Parathyroid adenoma (tissue), 2 donors: ENCODE measurements at regions not wholly inside any gene's neighbourhood (a gene's known extent, or its start where the extent isn't known, plus 50 kb on each side); places are given as distances from the start of the nearest gene placed in this dataset.

Source experiments
- H2AFZ ChIP-seq: fragments of 300-600 bp; sonication (generic); one replicate; pipeline ENCODE4 v1.7.0; 2017; ENCODE audit warnings: antibody characterized with exemption, mild to moderate bottlenecking
- H3K27ac ChIP-seq: fragments of 300-600 bp; sonication (generic); one replicate; pipeline ENCODE4 v1.7.0; 2017
- H3K27me3 ChIP-seq: fragments of 300-600 bp; sonication (generic); one replicate; pipeline ENCODE4 v1.7.0; 2017; ENCODE audit warnings: low read length; ENCODE audit not compliant: control insufficient read depth, insufficient read depth
- H3K36me3 ChIP-seq: fragments of 300-600 bp; sonication (generic); one replicate; pipeline ENCODE4 v1.7.0; 2017; ENCODE audit warnings: low read length; ENCODE audit not compliant: control insufficient read depth, insufficient read depth
- H3K4me1 ChIP-seq: fragments of 300-600 bp; sonication (generic); one replicate; pipeline ENCODE4 v1.7.0; 2017; ENCODE audit warnings: control low read depth
- H3K4me2 ChIP-seq: fragments of 300-600 bp; sonication (generic); one replicate; pipeline ENCODE4 v1.7.0; 2017; ENCODE audit warnings: low read length
- H3K4me3 ChIP-seq: fragments of 300-600 bp; sonication (generic); one replicate; pipeline ENCODE4 v1.7.0; 2017; ENCODE audit warnings: low read depth, low read length
- H3K79me2 ChIP-seq: fragments of 300-600 bp; sonication (generic); one replicate; pipeline ENCODE4 v1.7.0; 2017; ENCODE audit warnings: control low read depth
- H3K9ac ChIP-seq: fragments of 300-600 bp; sonication (generic); one replicate; pipeline ENCODE4 v1.7.0; 2017; ENCODE audit warnings: mild to moderate bottlenecking
- H3K9me3 ChIP-seq: fragments of 300-600 bp; sonication (generic); one replicate; pipeline ENCODE4 v1.7.0; 2017; ENCODE audit warnings: low read length; ENCODE audit not compliant: control insufficient read depth
- TF ChIP-seq, protein P1 (sequence below): fragments of 300-600 bp; sonication (generic); IDR thresholded peaks from one replicate; pipeline ENCODE4 v1.7.0; 2017; ENCODE audit warnings: antibody characterized with exemption, mild to moderate bottlenecking
- donor health status: primary hyperparathyroidism.

DNA sequence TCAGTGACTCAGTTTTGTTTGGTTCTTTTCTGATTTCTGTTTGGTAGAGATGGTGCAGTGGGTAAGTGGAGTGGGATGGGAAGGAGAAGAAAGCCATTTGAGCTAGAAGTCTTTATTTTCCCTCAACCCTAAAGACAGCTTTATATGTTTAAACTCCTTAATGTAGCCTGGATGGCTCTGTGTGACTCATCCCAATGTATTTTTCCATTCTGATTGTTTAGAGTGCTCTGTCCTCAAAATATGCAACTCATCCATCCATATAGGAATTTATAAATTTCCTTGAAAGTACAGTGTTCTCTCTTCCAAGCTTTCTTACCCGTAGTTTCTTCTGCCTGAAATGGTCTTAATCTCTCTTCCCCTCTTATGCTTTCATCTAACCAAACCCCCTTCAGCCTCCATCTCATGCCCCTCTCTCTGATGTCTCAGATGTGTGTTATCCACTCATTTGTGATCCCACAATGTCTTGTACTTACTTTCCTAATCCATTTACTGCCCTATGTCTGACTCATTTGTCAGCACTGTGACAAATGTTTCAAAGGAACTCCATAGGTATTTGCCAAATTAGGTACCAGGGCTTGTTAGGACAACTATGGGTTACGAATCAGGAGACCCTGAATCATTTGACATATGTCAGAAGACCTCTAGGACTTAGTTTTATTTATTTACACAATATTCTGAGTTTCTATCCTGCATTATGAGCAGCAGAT lies 217.5 kb upstream of the SGCD start:
- Histone ChIP-seq H3K4me2 (no peak overlapping the region), H3K9me3 (no peaks in the 10 kb centered on the region), H2AFZ (no peak overlapping the region), H3K27ac (no peak overlapping the region), H3K27me3 (no peaks in the 10 kb centered on the region), H3K4me3 (no peak overlapping the region), H3K36me3 (no peaks in the 10 kb centered on the region), H3K4me1 (peaks cover 2% of the 10 kb centered on the region), H3K79me2 (no peaks in the 10 kb centered on the region), H3K9ac (no peak overlapping the region)
- TF ChIP-seq, protein P1, sequence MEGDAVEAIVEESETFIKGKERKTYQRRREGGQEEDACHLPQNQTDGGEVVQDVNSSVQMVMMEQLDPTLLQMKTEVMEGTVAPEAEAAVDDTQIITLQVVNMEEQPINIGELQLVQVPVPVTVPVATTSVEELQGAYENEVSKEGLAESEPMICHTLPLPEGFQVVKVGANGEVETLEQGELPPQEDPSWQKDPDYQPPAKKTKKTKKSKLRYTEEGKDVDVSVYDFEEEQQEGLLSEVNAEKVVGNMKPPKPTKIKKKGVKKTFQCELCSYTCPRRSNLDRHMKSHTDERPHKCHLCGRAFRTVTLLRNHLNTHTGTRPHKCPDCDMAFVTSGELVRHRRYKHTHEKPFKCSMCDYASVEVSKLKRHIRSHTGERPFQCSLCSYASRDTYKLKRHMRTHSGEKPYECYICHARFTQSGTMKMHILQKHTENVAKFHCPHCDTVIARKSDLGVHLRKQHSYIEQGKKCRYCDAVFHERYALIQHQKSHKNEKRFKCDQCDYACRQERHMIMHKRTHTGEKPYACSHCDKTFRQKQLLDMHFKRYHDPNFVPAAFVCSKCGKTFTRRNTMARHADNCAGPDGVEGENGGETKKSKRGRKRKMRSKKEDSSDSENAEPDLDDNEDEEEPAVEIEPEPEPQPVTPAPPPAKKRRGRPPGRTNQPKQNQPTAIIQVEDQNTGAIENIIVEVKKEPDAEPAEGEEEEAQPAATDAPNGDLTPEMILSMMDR, result no peak

DNA sequence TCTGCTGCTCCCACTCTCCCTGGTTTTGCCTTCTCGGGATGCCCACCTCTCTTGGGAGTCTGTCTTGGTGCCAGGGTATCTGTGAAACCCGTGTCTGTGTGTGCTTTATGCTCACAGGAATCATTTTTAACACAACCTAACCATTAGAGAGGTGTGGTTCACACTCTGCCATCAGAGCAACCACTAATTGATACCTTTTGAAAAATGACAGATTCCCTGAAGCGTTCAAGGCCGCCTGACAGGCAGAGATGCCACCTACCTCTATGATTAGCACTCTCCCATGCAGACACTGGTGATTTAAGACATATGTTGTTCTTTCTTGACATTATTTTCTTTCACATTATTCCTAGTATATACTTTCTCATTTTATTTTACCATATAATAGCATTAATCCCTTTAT lies 207.3 kb upstream of the SGCD start:
- peaks cover 2% of the 10 kb centered on the region for H3K79me2 ChIP-seq
- no peak overlapping the region for H3K4me3 ChIP-seq
- H3K36me3 ChIP-seq, result no peaks in the 10 kb centered on the region
- H3K4me2 ChIP-seq, result no peak overlapping the region
- no peak overlapping the region for H3K27ac ChIP-seq
- no peaks in the 10 kb centered on the region for H3K27me3 ChIP-seq
- H3K9me3 ChIP-seq, result no peaks in the 10 kb centered on the region
- no peak overlapping the region for H3K9ac ChIP-seq
- TF ChIP-seq, protein P1, result no peak
- peaks cover 28% of the 10 kb centered on the region for H3K4me1 ChIP-seq
- H2AFZ ChIP-seq, result no peak overlapping the region

DNA sequence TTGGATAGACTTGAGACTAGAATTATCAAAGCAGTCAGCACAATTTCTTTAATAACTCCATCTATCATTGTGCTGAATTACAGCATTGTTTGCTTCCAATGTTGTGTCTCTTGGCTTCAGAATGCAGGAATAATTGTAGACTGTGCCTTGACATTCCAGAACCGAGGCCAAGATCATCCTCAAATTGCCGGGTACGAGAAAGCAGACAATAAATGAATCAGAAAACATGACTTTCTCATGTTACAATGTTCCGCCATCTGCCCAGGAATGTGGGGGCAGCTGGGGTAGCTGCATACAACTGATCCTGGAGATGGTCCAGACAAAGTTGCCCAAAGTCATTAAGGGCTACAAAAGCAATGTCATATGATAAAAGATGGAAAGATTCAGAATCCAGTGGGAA lies 206.2 kb upstream of the SGCD start:
- Histone ChIP-seq H3K79me2 (peaks cover 2% of the 10 kb centered on the region), H3K27me3 (no peaks in the 10 kb centered on the region), H3K9ac (no peak overlapping the region), H2AFZ (no peak overlapping the region), H3K4me2 (no peak overlapping the region), H3K4me1 (peaks cover 28% of the 10 kb centered on the region), H3K4me3 (no peak overlapping the region), H3K27ac (no peak overlapping the region), H3K9me3 (no peaks in the 10 kb centered on the region), H3K36me3 (no peaks in the 10 kb centered on the region)
- TF ChIP-seq, protein P1, result no peak

DNA sequence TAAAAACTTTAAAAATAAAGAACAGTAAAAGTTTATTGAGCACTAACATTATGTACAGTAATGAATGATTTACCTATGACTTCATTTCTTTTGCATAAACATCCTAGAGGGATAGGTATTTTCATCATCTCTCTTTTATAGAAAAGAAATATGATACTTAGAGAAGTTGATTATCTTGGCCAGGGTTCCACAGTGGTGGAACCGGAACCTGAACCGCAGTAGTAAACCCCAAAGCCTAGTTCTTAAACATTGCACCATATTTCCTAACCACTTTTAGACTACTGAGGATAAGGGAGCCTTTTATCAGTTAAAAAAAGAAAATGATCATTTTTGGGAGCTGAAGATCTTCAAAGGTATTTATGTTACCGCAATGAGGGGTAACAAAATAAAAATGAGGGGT lies 205.7 kb upstream of the SGCD start:
- H3K9me3 ChIP-seq, result no peaks in the 10 kb centered on the region
- H3K79me2 ChIP-seq, result peaks cover 2% of the 10 kb centered on the region
- no peaks in the 10 kb centered on the region for H3K27me3 ChIP-seq
- TF ChIP-seq, protein P1, result no peak
- H3K36me3 ChIP-seq, result no peaks in the 10 kb centered on the region
- no peak overlapping the region for H3K9ac ChIP-seq
- H2AFZ ChIP-seq, result no peak overlapping the region
- H3K4me1 ChIP-seq, result peaks cover 28% of the 10 kb centered on the region
- H3K4me3 ChIP-seq, result no peak overlapping the region
- no peak overlapping the region for H3K4me2 ChIP-seq
- H3K27ac ChIP-seq, result no peak overlapping the region

DNA sequence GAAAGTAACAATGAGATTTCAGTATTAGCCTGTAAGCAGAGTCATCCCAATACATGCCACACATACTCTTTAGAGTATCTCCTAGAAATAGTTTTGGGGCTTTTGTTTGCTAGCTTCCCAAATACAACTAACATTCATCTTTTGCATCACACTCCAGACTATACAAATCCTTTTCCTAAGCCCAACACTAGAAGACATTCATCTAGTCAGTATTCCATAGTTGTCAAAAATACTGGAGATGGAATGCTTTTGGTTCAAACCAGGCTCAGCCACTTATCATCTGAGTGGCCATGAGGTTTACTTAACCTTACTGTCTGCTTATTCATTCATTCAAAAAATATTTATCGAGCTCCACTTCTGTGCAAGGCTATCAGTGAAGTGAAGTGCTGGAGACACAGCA lies 205.1 kb upstream of the SGCD start:
- Histone ChIP-seq H2AFZ (no peak overlapping the region), H3K9ac (no peak overlapping the region), H3K79me2 (peaks cover 2% of the 10 kb centered on the region), H3K27me3 (no peaks in the 10 kb centered on the region), H3K4me1 (peaks cover 25% of the 10 kb centered on the region), H3K4me3 (no peak overlapping the region), H3K9me3 (no peaks in the 10 kb centered on the region), H3K27ac (no peak overlapping the region), H3K36me3 (no peaks in the 10 kb centered on the region), H3K4me2 (no peak overlapping the region)
- TF ChIP-seq, protein P1, result no peak
